ENCODE measurements at regions not wholly inside any gene's neighbourhood (a gene's known extent, or its start where the extent isn't known, plus 50 kb on each side); places are given as distances from the start of the nearest gene placed in this dataset.

GRCh38 chr17:22453181-22453580, 760.9 kb downstream of the KCNJ18 start:
- no peak for FAIRE-seq

DNA sequence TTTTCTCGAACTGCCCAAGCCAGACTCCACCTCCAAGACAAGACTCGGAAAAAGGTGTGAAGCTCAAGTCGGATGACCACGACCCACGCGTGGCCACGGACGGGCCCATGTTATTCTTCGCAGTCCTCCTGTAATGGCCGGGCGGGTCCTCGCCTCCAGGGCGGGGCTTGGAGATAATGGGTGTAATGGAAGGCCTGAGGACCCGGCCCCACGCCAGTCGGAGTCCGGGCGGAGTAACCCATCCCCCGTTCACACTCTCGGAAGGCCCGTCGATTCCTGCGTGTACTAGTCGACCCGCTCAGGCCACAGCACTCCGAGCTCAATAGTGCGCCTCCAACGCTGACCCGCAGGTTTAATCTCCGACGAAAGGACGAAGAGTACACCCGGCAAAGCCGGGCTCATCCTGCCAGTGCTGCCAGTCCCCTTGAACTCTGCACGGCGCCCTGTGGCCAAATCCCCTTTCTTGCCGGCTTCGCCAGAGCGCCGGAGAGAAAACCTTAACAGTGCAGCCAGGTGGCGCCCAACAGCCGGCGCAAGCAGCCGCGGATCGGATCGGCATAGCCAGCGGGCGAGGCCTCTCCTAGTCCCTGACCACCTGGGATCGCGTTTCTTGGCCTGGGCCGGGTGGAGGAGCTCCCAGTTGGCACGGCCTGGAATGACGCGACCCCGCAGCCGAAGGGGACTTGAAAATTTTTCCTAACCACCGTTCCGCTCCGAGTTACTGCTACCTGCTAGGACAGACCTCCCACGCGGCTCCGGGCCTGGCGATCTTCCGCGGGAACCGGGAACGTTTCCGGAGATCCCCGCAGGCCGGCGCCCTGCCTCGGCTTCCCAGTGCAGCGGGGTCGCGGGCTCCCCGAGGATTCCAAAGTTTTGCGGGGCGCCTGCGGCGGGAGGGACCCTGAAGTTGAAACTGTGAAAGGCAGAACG, 762.0 kb downstream of the KCNJ18 start:
- FAIRE-seq, result no peak

- FAIRE-seq, result no peak
These were observed 767.1 kb downstream of the KCNJ18 start for GRCh38 chr17:22459331-22459952.

GRCh38 chr17:22459953-22460350, 767.6 kb downstream of the KCNJ18 start:
- FAIRE-seq, result no peak

DNA sequence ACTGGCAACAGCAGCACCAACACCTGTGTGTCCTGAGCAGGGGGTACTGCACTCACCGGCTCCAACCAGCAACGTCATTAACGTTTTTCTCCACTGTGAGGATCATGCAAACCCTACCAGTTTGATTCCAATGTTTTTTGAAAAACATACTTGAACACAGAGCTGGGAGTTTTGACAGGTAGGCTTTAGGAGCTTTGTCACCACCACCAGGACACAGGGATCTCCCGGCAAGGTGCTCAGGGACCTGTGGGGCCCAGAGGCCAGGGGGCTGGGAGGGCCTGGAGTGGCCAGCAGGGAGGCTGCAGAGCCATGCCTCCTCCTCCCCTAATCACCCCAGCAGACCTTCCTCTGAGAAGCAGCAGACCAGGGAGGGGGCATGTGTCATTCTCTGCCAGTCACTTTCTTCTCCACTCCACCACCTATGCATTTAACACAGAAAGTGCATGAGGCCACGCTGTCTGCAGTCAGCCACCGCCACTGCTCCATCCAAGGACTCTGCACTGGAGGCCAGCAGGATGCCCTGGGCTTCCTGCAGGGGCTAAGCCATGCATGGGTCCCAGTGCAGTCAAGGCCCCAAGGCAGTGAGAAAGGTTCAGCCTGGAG, 768.2 kb downstream of the KCNJ18 start:
- FAIRE-seq, result no peak

- no peak for FAIRE-seq
These were observed 769.3 kb downstream of the KCNJ18 start for GRCh38 chr17:22461460-22462145.

DNA sequence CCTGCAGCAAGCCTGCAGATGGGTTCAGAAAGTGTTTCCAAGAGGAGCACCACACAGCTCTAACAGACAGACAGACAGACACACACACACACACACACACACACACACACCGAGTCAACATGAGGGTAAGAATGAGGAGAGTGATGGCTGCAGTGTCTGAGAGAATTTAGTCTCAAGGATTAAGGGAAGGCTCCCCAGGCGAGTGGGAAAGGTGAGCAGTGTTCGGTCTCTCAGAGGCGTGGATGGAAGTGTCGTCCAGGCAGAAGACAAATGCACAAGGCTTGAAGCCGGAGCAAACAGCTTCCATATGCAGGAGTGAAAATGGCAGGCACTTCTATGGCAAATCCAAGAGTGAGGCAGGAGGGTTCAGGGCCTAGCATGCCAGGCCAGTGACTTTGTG, 770.1 kb downstream of the KCNJ18 start:
- FAIRE-seq, result no peak

- FAIRE-seq, result no peak
These were observed 771.0 kb downstream of the KCNJ18 start for GRCh38 chr17:22463110-22463850.

- FAIRE-seq, result no peak
These were observed 771.7 kb downstream of the KCNJ18 start for GRCh38 chr17:22464041-22464440.

- no peak for FAIRE-seq
These were observed 775.4 kb downstream of the KCNJ18 start for GRCh38 chr17:22467720-22468119.

DNA sequence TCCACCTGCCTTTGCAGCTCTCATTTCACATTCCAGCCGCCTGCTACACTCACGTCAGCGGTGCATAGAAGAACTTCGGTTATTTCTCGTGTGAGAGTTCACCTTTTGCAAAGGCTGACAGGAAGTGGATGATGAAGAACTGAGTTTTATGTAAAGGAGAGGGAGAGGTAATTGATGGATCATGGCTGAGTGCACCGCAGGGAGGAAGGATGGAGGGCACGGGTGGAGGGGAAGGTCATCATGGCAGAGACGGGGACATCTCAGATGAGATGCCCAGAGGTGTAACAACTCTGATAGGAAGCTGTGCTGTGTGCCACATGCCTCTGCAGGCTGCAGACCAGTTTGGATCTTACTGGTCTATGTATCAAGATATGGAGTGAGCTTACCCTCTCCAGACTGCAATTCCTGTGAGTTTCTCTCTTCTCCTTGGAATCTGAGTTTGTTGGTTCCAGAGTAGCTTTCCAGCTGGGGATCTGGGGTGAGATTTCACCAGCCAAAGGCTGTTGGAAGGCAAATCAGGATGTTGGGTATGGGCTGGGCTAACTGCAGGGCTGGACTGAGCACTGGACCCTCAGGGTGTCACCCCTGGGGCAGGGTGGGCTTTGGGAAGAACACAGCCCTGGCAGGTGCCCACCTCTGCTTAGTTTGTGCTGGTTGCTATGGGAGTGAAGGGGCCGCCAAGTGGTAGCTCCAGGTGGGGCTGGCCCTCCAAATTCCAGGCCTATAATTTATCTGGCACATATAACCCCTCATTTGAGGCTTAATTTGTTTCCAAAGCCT, 777.0 kb downstream of the KCNJ18 start:
- no peak for FAIRE-seq

DNA sequence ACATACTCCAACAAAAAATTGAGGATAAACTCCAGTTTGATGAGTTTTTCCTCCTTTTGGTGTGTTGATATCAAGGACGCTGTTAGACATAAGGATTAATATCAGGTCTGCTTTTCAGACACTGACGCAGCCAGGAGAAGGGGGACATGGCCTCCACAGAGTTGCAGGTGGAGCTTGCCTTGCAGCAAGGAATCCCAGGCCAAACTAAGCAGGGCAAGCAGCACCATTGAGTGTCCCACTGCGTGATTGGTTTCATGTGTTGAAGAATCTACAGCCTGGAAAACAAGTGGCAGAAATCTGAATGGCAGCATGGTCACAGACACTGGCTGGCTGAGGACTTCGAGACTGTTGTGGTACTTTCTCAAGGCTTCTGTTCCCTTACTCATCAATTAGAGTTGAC, 777.6 kb downstream of the KCNJ18 start:
- FAIRE-seq, result no peak

GRCh38 chr17:22470411-22471175, 778.3 kb downstream of the KCNJ18 start:
- FAIRE-seq, result no peak

GRCh38 chr17:22484826-22485225, 792.5 kb downstream of the KCNJ18 start:
- no peak for FAIRE-seq

GRCh38 chr17:22490399-22490798, 798.1 kb downstream of the KCNJ18 start:
- FAIRE-seq, result no peak

DNA sequence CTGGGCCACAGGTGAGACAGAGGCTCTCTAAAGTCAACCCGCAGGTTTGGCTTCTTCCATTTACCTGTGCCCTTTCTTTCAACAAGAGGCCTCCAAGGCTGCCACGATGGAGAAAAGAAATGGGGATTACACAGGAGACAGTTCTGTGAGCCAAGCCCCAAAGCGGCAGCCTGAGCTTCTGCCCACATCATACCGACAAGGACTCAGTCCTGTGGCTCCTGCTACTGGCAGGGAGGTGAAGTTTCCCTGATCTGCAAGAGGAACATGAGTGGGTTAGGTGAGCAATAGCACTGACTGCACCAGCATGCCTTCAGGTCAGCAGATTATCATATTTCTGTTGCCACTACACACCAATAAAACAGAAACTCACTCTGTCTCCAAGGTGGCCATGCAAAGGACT, 800.0 kb downstream of the KCNJ18 start:
- FAIRE-seq, result no peak

DNA sequence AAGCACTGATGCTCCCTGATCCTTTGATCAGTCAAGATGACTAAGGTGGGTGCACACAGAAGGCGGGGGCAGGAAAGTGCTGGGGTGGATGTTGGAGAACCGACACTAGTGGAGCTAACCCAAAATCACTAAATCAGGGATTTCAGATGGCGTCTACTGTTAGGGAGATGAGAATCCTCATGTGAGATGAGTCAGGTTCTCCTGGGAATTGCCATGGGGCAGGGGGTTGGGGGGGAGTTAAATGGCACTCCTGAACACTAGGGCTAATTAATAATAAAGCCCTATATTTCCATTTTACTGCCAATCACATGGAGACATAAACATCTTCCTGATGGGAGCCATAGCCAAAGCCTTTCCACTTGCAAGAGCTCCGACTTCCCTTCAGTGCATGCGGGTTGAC, 804.1 kb downstream of the KCNJ18 start:
- no peak for FAIRE-seq

GRCh38 chr17:22503322-22503899, 811.1 kb downstream of the KCNJ18 start:
- FAIRE-seq, result no peak

- FAIRE-seq, result no peak
These were observed 813.3 kb downstream of the KCNJ18 start for GRCh38 chr17:22505660-22506059.

DNA sequence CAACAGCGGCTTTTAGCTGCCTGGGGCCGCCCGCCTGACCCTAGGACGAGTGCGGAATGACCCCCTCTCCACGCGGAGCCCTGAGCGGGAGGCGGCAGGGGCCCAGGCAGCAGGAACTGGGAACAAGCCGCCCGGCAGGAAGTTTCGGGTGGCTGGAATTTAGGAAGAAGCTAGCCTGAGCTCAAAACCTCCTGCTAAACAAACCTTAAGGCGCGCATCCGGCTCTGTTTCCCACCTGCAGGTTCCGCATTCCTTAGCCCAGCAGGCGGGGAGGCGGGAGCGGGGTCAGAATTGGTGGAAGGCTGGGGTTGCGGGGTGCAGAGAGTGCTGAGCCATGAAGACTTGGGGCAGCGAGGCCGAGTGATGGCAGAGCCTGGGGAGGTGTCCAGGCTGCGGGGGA, 813.9 kb downstream of the KCNJ18 start:
- FAIRE-seq, result no peak

GRCh38 chr17:22506861-22507260, 814.5 kb downstream of the KCNJ18 start:
- FAIRE-seq, result no peak

Measured in TTC549 (cell line).